ENCODE measurements at regions not wholly inside any gene's neighbourhood (a gene's known extent, or its start where the extent isn't known, plus 50 kb on each side); places are given as distances from the start of the nearest gene placed in this dataset.
"Not testable (repeated sequence)": the region's sequence is repeated elsewhere in the genome, so short reads cannot be mapped to it uniquely, and the experiment has no call there.

- DNase-seq (ENCODE audit: low spot score), result no peak
Observed at GRCh38 chr4:17064959-17065358, 166.5 kb upstream of the LDB2 start.

GRCh38 chr4:17063888-17064287, 165.4 kb upstream of the LDB2 start:
- no peak for DNase-seq (ENCODE audit: low spot score)

GRCh38 chr4:17060230-17060629, 161.8 kb upstream of the LDB2 start:
- DNase-seq (ENCODE audit: low spot score), result no peak

- DNase-seq (ENCODE audit: low spot score), result no peak
Observed at GRCh38 chr4:17058916-17059741, 160.7 kb upstream of the LDB2 start.

- no peak for DNase-seq (ENCODE audit: low spot score)
Observed at GRCh38 chr4:17058536-17058915, 160.1 kb upstream of the LDB2 start.

- no peak for DNase-seq (ENCODE audit: low spot score)
Observed at GRCh38 chr4:17057035-17057434, 158.6 kb upstream of the LDB2 start.

- peak; percentile 84 for DNase-seq (ENCODE audit: low spot score)
Observed at GRCh38 chr4:17055788-17056187, 157.3 kb upstream of the LDB2 start.

GRCh38 chr4:17045866-17046265, 147.4 kb upstream of the LDB2 start:
- no peak for DNase-seq (ENCODE audit: low spot score)

- DNase-seq (ENCODE audit: low spot score), result no peak
Observed at GRCh38 chr4:17038510-17039176, 140.2 kb upstream of the LDB2 start.

- no peak for DNase-seq (ENCODE audit: low spot score)
Observed at GRCh38 chr4:17033768-17034181, 135.3 kb upstream of the LDB2 start.

- no peak for DNase-seq (ENCODE audit: low spot score)
Observed at GRCh38 chr4:17033025-17033767, 134.8 kb upstream of the LDB2 start.

GRCh38 chr4:17030543-17030942, 132.1 kb upstream of the LDB2 start:
- peak; percentile 91 for DNase-seq (ENCODE audit: low spot score)

- DNase-seq (ENCODE audit: low spot score), result no peak
Observed at GRCh38 chr4:17029964-17030363, 131.5 kb upstream of the LDB2 start.

GRCh38 chr4:17029432-17029831, 131.0 kb upstream of the LDB2 start:
- DNase-seq (ENCODE audit: low spot score), result no peak

GRCh38 chr4:17027495-17027894, 129.1 kb upstream of the LDB2 start:
- DNase-seq (ENCODE audit: low spot score), result peak; percentile 91

GRCh38 chr4:17024425-17024824, 126.0 kb upstream of the LDB2 start:
- no peak for DNase-seq (ENCODE audit: low spot score)

GRCh38 chr4:17020901-17021300, 122.5 kb upstream of the LDB2 start:
- DNase-seq (ENCODE audit: low spot score), result no peak

- DNase-seq (ENCODE audit: low spot score), result no peak
Observed at GRCh38 chr4:17020451-17020850, 122.0 kb upstream of the LDB2 start.

GRCh38 chr4:17018621-17019020, 120.2 kb upstream of the LDB2 start:
- DNase-seq (ENCODE audit: low spot score), result not testable (repeated sequence)

GRCh38 chr4:17018013-17018412, 119.6 kb upstream of the LDB2 start:
- DNase-seq (ENCODE audit: low spot score), result no peak

- DNase-seq (ENCODE audit: low spot score), result no peak
Observed at GRCh38 chr4:17013382-17014006, 115.0 kb upstream of the LDB2 start.

- DNase-seq (ENCODE audit: low spot score), result no peak
Observed at GRCh38 chr4:17012451-17012850, 114.0 kb upstream of the LDB2 start.
